BLaER1 treated with 17β-estradiol and CSF1 and Interleukin-3, amounts not matched to agents 10 nM and 100 nM (cell line): ENCODE measurements at regions not wholly inside any gene's neighbourhood (a gene's known extent, or its start where the extent isn't known, plus 50 kb on each side); places are given as distances from the start of the nearest gene placed in this dataset.
"Not testable (repeated sequence)": the region's sequence is repeated elsewhere in the genome, so short reads cannot be mapped to it uniquely, and the experiment has no call there.

Experiments used
- H3K27ac ChIP-seq, 11 experiments: shearing (Covaris generic); formaldehyde crosslinking; 2 replicates each; pipeline ENCODE4 v1.8.1; 2022
- H3K27me3 ChIP-seq, 11 experiments: shearing (Covaris generic); formaldehyde crosslinking; 2 replicates each; pipeline ENCODE4 v1.8.1; 2022
- H3K36me3 ChIP-seq, 11 experiments: shearing (Covaris generic); formaldehyde crosslinking; 2 replicates each; pipeline ENCODE4 v1.8.1; 2022
- H3K4me1 ChIP-seq, 10 experiments: shearing (Covaris generic); formaldehyde crosslinking; 2 replicates each; pipeline ENCODE4 v1.8.1; 2022
- H3K4me2 ChIP-seq, 11 experiments: shearing (Covaris generic); formaldehyde crosslinking; 2 replicates each; pipeline ENCODE4 v1.8.1; 2022
- H3K4me3 ChIP-seq, 10 experiments: shearing (Covaris generic); formaldehyde crosslinking; 2 replicates each; pipeline ENCODE4 v1.8.1; 2022
- H3K9ac ChIP-seq, 11 experiments: shearing (Covaris generic); formaldehyde crosslinking; 2 replicates each; pipeline ENCODE4 v1.8.1; 2022
- H3K9me3 ChIP-seq, 11 experiments: shearing (Covaris generic); formaldehyde crosslinking; replicated peaks in 1 of 11; 2 replicates each; pipeline ENCODE4 v1.8.1; 2022
- H4K20me1 ChIP-seq, 11 experiments: shearing (Covaris generic); formaldehyde crosslinking; 2 replicates each; pipeline ENCODE4 v1.8.1; 2022
- Cebpa-rat ChIP-seq, 11 experiments: shearing (Covaris generic); IDR thresholded peaks; 2 replicates each; pipeline ENCODE4 v1.8.1; 2022

- Histone ChIP-seq H3K36me3 (no peaks in the 10 kb centered on the region), H3K4me1 (peaks cover 0 to 3% (median 0%) of the 10 kb centered on the region in 10 experiments; a peak in 1 of 20 replicates), H3K4me2 (no peak overlapping the region), H3K9ac (no peak overlapping the region), H3K27me3 (no peaks in the 10 kb centered on the region), H4K20me1 (no peaks in the 10 kb centered on the region), H3K4me3 (no peak overlapping the region), H3K9me3 (peaks cover 0 to 11% (median 7%) of the 10 kb centered on the region in 11 experiments; a peak in 11 of 22 replicates), H3K27ac (no peak overlapping the region)
- TF ChIP-seq Cebpa-rat (IDR thresholded peaks at IDR 0.05), result no peak
These were observed 627.4 kb upstream of the CITED2 start for GRCh38 chr6:140001821-140002341.

DNA sequence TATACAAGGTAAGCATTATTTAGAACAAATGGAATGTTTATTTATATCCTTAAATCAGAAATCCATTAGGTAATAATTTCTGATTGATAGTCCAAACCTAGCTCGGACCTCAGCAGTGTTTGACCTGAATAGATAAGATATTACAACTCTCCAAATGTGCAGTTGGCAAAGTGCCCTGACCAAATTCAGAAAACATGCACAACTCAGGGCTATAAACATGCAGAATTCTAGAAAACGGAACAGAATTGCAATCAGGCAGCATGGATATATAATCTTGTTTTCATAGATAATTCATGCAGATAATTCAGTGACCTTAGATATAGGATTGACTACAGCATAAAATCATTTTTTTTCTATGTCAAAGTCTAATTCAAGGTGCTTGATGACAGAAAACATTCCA lies 626.6 kb upstream of the CITED2 start:
- no peak overlapping the region for H3K9ac ChIP-seq
- peaks cover 0 to 11% (median 6%) of the 10 kb centered on the region in 11 experiments; a peak in 10 of 22 replicates for H3K9me3 ChIP-seq

DNA sequence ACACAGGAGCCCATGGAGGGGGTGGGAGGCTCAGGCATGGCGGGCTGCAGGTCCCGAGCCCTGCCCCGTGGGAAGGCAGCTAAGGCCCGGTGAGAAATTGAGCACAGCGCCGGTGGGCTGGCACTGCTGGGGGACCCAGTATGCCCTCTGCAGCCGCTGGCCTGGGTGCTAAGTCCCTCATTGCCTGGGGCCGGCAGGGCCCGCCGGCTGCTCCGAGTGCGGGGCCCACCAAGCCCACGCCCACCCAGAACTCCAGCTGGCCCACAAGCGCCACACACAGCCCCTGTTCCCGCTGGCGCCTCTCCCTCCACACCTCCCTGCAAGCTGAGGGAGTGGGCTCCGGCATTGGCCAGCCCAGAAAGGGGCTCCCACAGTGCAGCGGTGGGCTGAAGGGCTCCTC lies 625.2 kb upstream of the CITED2 start:
- H3K9me3 ChIP-seq, result peaks cover 0 to 11% (median 6%) of the 10 kb centered on the region in 11 experiments; a peak in 10 of 22 replicates
- H3K9ac ChIP-seq, H3K27me3 ChIP-seq, H3K4me2 ChIP-seq, H3K4me1 ChIP-seq, H3K27ac ChIP-seq, H4K20me1 ChIP-seq, H3K36me3 ChIP-seq, H3K4me3 ChIP-seq: not testable (repeated sequence)

More for the DNA sequence above, 626.6 kb upstream of the CITED2 start:
- H3K27ac ChIP-seq, result no peak overlapping the region
- H3K4me3 ChIP-seq, result no peak overlapping the region
- H3K36me3 ChIP-seq, result no peaks in the 10 kb centered on the region
- peaks cover 0 to 8% (median 0%) of the 10 kb centered on the region in 10 experiments; a peak in 2 of 20 replicates for H3K4me1 ChIP-seq
- no peaks in the 10 kb centered on the region for H3K27me3 ChIP-seq
- no peaks in the 10 kb centered on the region for H4K20me1 ChIP-seq
- TF ChIP-seq Cebpa-rat (IDR thresholded peaks at IDR 0.05), result no peak
- H3K4me2 ChIP-seq, result no peak overlapping the region

- not testable (repeated sequence) for H3K27ac ChIP-seq, H3K36me3 ChIP-seq, H4K20me1 ChIP-seq, H3K9ac ChIP-seq, H3K4me3 ChIP-seq, H3K4me2 ChIP-seq, H3K27me3 ChIP-seq
- peaks cover 0 to 22% (median 0%) of the 10 kb centered on the region in 10 experiments; a peak in 3 of 20 replicates for H3K4me1 ChIP-seq
- H3K9me3 ChIP-seq, result peaks cover 0 to 15% (median 6%) of the 10 kb centered on the region in 11 experiments; a peak in 11 of 22 replicates
These were observed 624.0 kb upstream of the CITED2 start for GRCh38 chr6:139998478-139998877.

DNA sequence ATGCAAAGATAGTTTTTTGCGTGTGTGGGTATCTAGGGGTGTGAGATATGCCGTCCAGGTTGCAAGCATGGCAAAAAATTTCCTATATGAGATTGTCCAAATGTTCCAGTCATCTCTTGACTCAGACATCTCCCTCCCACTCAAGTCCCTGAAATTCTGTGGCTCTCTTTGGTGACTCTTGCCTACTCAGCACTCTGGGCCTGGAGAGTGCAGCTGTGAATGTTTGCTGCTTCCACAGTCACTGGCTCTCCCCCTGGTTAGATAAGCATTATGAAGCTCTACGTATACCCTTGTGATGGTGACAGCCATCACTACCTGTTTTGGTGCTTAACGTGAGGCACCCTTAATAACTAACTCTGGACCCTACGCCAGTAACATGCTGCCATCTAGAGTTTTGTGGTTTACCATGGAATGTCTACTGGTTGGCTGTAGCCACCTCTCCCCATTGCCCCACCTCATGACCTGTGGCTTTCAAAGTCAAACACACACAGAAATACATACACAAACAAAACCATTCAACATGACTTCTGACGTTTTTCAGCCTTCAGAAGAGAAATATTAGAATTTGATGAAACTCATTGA lies 621.9 kb upstream of the CITED2 start:
- peaks cover 0 to 21% (median 0%) of the 10 kb centered on the region in 10 experiments; a peak in 4 of 20 replicates for H3K4me1 ChIP-seq
- H3K4me2 ChIP-seq, result peak overlapping the region in 1 of 11 experiments; percentile 1; a peak in 2 of 22 replicates
- H3K27me3 ChIP-seq, result no peaks in the 10 kb centered on the region
- peaks cover 0 to 15% (median 6%) of the 10 kb centered on the region in 11 experiments; a peak in 11 of 22 replicates for H3K9me3 ChIP-seq
- H3K9ac ChIP-seq, result no peak overlapping the region
- no peaks in the 10 kb centered on the region for H3K36me3 ChIP-seq
- H3K27ac ChIP-seq, result no peak overlapping the region
- H3K4me3 ChIP-seq, result no peak overlapping the region
- no peak for TF ChIP-seq Cebpa-rat (IDR thresholded peaks at IDR 0.05)
- H4K20me1 ChIP-seq, result no peaks in the 10 kb centered on the region

- Histone ChIP-seq H3K27ac (no peak overlapping the region), H3K27me3 (no peaks in the 10 kb centered on the region), H4K20me1 (no peaks in the 10 kb centered on the region), H3K4me2 (no peak overlapping the region), H3K4me1 (peaks cover 0 to 35% (median 0%) of the 10 kb centered on the region in 10 experiments; a peak in 4 of 20 replicates), H3K36me3 (no peaks in the 10 kb centered on the region), H3K4me3 (no peak overlapping the region), H3K9me3 (peaks cover 0 to 15% (median 6%) of the 10 kb centered on the region in 11 experiments; a peak in 11 of 22 replicates), H3K9ac (no peak overlapping the region)
- no peak for TF ChIP-seq Cebpa-rat (IDR thresholded peaks at IDR 0.05)
These were observed 620.5 kb upstream of the CITED2 start for GRCh38 chr6:139994998-139995397.

DNA sequence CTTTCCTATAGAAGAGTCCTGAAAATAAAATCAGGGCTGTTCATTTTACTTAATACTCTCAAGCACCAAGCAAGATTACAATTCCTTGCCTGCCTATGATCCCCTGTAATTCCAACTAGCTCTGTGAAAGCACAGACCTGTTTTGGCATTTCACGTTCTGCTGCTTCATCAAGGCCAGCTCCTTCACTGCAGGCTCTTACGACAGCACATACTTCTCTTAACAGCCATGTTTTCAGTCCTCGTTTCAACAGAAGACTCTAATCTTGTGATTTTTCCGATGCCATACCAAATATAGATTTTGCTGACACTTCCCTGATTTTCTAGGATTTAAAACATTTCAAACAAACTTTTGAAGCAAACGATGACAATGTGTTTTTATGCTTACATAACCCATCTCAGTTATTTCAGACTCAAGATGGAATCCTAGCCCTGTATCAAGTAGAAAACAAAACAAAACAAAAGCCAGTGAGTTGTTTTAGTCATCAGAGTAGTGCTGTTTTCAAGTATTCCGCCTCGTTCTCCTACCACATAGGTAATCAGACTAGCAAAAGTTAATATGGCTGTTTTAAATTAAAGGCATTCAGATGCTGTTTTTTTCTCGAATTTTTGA lies 616.5 kb upstream of the CITED2 start:
- peak overlapping the region in 2 of 11 experiments; percentile 50 to 54; a peak in 4 of 22 replicates for H3K4me2 ChIP-seq
- no peaks in the 10 kb centered on the region for H3K27me3 ChIP-seq
- no peak overlapping the region for H3K4me3 ChIP-seq
- H3K9ac ChIP-seq, result peak overlapping the region in 2 of 11 experiments; percentile 8 to 28; a peak in 1 of 22 replicates
- no peaks in the 10 kb centered on the region for H3K36me3 ChIP-seq
- peak overlapping the region in 3 of 11 experiments; percentile 0 to 66 (median 65); a peak in 4 of 22 replicates for H3K27ac ChIP-seq
- no peak for TF ChIP-seq Cebpa-rat (IDR thresholded peaks at IDR 0.05)
- peaks cover 0 to 4% (median 0%) of the 10 kb centered on the region in 11 experiments; a peak in 1 of 22 replicates for H3K9me3 ChIP-seq
- peaks cover 0 to 38% (median 0%) of the 10 kb centered on the region in 10 experiments; a peak in 4 of 20 replicates for H3K4me1 ChIP-seq
- no peaks in the 10 kb centered on the region for H4K20me1 ChIP-seq

- TF ChIP-seq Cebpa-rat (IDR thresholded peaks at IDR 0.05), result no peak
- Histone ChIP-seq H3K4me3 (no peak overlapping the region), H4K20me1 (no peaks in the 10 kb centered on the region), H3K9ac (peak overlapping the region in 2 of 11 experiments; percentile 8 to 28; a peak in 1 of 22 replicates), H3K27ac (peak overlapping the region in 2 of 11 experiments; percentile 65 to 66; a peak in 4 of 22 replicates), H3K36me3 (no peaks in the 10 kb centered on the region), H3K4me2 (peak overlapping the region in 2 of 11 experiments; percentile 50 to 54; a peak in 4 of 22 replicates), H3K9me3 (peaks cover 0 to 4% (median 0%) of the 10 kb centered on the region in 11 experiments; a peak in 1 of 22 replicates), H3K4me1 (peaks cover 0 to 37% (median 0%) of the 10 kb centered on the region in 10 experiments; a peak in 4 of 20 replicates), H3K27me3 (no peaks in the 10 kb centered on the region)
These were observed 615.7 kb upstream of the CITED2 start for GRCh38 chr6:139990026-139990686.

GRCh38 chr6:139988685-139989084 lies 614.2 kb upstream of the CITED2 start:
- H3K4me1 ChIP-seq, result peaks cover 0 to 27% (median 0%) of the 10 kb centered on the region in 10 experiments; a peak in 4 of 20 replicates
- H3K4me3 ChIP-seq, result no peak overlapping the region
- no peaks in the 10 kb centered on the region; a peak in 1 of 22 replicates for H3K9me3 ChIP-seq
- H3K4me2 ChIP-seq, result no peak overlapping the region
- TF ChIP-seq Cebpa-rat (IDR thresholded peaks at IDR 0.05), result no peak
- H4K20me1 ChIP-seq, result no peaks in the 10 kb centered on the region
- H3K9ac ChIP-seq, result no peak overlapping the region
- H3K27ac ChIP-seq, result no peak overlapping the region
- H3K36me3 ChIP-seq, result no peaks in the 10 kb centered on the region
- H3K27me3 ChIP-seq, result no peaks in the 10 kb centered on the region
